ENCODE measurements at regions not wholly inside any gene's neighbourhood (a gene's known extent, or its start where the extent isn't known, plus 50 kb on each side); places are given as distances from the start of the nearest gene placed in this dataset.

DNA sequence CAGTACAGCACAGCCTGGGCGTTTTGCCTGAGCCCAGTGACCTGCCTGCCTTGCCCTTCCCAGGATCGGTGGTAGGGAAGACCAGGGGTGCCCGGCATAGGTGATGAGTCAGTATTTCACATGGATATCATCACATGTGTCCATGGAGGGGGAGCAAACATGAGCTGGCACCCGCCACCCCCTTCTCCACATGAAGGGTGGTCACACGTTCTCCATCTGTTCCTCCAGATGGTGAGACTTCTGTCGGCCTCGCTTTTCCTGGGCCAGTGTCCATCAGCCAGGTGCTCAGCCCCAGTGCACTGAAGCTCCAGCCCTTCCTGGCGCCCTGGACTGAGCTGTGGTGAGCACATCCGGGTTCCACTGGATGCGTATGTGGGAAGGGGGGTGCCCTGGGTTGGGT is 208.4 kb downstream of the UBE3A start:
- Mint-ChIP-seq H3K27ac (no peak overlapping the region), H3K4me3 (no peak overlapping the region), H3K36me3 (ENCODE audit: low read depth) (no peaks in the 10 kb centered on the region), H3K27me3 (no peaks in the 10 kb centered on the region), H3K4me1 (no peaks in the 10 kb centered on the region)
- ATAC-seq (no peak), DNase-seq (no peak)
- H3K9me3 ChIP-seq (ENCODE audit: control insufficient read depth, low read length, poor library complexity, severe bottlenecking): peaks cover 3% of the 10 kb centered on the region

- no peaks in the 10 kb centered on the region for H3K27me3 Mint-ChIP-seq
- no peaks in the 10 kb centered on the region for H3K36me3 Mint-ChIP-seq (ENCODE audit: low read depth)
- no peak overlapping the region for H3K4me3 Mint-ChIP-seq
- no peak for ATAC-seq
- no peak overlapping the region for H3K27ac Mint-ChIP-seq
- no peaks in the 10 kb centered on the region for H3K9me3 ChIP-seq (ENCODE audit: control insufficient read depth, low read length, poor library complexity, severe bottlenecking)
- no peak for DNase-seq
- H3K4me1 Mint-ChIP-seq: no peaks in the 10 kb centered on the region
Measured at GRCh38 chr15:25233766-25234350, 205.0 kb downstream of the UBE3A start.

- no peaks in the 10 kb centered on the region for H3K36me3 Mint-ChIP-seq (ENCODE audit: low read depth)
- ATAC-seq: no peak
- no peaks in the 10 kb centered on the region for H3K27me3 Mint-ChIP-seq
Measured at GRCh38 chr15:25234831-25235230, 204.0 kb downstream of the UBE3A start.

DNA sequence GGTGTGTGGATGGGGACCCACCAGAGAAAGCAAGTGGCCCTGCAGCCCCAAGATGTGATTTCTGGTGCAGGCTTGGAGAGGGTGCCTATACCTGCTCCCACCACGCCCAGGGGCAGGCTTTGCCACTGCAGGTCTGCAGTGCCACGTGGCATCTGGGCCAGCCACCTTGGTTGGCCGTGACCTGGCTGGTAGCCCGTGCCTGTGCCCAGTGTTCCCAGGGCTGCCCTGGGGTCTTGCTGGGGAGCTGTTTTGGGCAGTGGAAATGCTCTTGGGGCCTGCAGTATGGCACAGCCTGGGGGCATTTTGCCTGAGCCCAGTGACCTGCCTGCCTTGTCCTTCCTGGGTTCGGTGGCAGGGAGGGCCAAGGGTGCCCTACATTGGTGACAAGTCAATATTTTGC is 203.4 kb downstream of the UBE3A start:
- ATAC-seq: no peak
- H3K9me3 ChIP-seq (ENCODE audit: control insufficient read depth, low read length, poor library complexity, severe bottlenecking): no peaks in the 10 kb centered on the region
- Mint-ChIP-seq H3K36me3 (ENCODE audit: low read depth) (no peaks in the 10 kb centered on the region), H3K27ac (no peak overlapping the region), H3K4me3 (no peak overlapping the region), H3K27me3 (no peaks in the 10 kb centered on the region), H3K4me1 (no peaks in the 10 kb centered on the region)
- no peak for DNase-seq

More at GRCh38 chr15:25234831-25235230, 204.0 kb downstream of the UBE3A start:
- no peaks in the 10 kb centered on the region for H3K9me3 ChIP-seq (ENCODE audit: control insufficient read depth, low read length, poor library complexity, severe bottlenecking)
- no peak overlapping the region for H3K4me3 Mint-ChIP-seq
- no peaks in the 10 kb centered on the region for H3K4me1 Mint-ChIP-seq
- H3K27ac Mint-ChIP-seq: no peak overlapping the region
- no peak for DNase-seq

DNA sequence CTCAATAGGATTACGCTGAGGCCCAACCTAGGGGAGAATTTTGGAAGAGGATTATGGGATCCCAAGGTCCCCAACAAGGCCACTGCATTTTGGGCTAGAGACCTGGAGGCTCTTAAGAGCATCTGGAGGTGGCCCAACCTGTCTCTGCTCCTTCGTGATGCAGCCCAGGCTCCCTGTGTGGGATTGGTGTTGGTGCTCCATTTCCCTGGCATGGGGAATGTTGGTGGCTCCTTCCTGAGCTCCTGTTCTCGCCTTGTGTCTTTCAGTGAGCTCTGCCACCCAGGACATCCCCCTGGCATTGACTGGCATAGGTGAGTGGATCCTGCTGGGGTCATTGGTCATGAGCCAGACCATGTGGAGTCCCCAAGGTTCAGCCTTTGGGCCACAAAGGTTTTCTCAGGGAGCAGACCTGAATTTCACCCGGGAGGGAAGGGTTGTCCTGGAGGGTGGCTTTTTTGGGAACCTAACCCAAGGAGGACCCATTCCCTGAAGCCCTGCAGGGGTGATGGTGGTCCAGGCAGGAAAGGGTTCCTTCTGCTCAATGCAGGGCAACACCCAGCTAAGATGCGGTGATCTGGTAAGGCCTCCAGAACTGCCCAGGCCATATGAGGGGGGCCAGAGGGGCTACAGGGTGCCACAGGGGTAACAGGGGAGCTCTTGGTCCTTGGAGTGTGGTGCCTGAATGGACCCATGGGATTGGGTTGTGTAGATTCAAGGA is 202.5 kb downstream of the UBE3A start:
- no peak overlapping the region for H3K27ac Mint-ChIP-seq
- no peaks in the 10 kb centered on the region for H3K36me3 Mint-ChIP-seq (ENCODE audit: low read depth)
- DNase-seq (no peak), ATAC-seq (no peak)
- H3K4me1 Mint-ChIP-seq: no peaks in the 10 kb centered on the region
- no peaks in the 10 kb centered on the region for H3K9me3 ChIP-seq (ENCODE audit: control insufficient read depth, low read length, poor library complexity, severe bottlenecking)
- no peaks in the 10 kb centered on the region for H3K27me3 Mint-ChIP-seq
- H3K4me3 Mint-ChIP-seq: no peak overlapping the region

DNA sequence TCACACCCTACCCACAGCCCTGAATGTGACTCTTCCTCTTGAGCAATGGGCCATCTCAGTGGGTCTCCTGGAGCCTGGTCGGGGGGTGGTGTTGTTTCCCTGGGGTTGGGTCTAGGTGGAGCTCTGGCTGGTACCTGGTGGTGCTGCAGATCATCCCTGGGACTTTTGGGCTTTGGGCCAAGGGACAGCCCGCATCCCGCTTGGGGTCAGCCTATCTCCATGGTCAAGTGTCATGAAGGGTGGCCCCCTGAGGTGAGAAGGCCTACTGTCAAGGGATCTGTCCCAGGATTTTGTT is 202.0 kb downstream of the UBE3A start:
- no peak for DNase-seq
- no peaks in the 10 kb centered on the region for H3K9me3 ChIP-seq (ENCODE audit: control insufficient read depth, low read length, poor library complexity, severe bottlenecking)
- Mint-ChIP-seq H3K4me1 (no peaks in the 10 kb centered on the region), H3K4me3 (no peak overlapping the region), H3K27me3 (no peaks in the 10 kb centered on the region), H3K27ac (no peak overlapping the region), H3K36me3 (ENCODE audit: low read depth) (no peaks in the 10 kb centered on the region)
- no peak for ATAC-seq

DNA sequence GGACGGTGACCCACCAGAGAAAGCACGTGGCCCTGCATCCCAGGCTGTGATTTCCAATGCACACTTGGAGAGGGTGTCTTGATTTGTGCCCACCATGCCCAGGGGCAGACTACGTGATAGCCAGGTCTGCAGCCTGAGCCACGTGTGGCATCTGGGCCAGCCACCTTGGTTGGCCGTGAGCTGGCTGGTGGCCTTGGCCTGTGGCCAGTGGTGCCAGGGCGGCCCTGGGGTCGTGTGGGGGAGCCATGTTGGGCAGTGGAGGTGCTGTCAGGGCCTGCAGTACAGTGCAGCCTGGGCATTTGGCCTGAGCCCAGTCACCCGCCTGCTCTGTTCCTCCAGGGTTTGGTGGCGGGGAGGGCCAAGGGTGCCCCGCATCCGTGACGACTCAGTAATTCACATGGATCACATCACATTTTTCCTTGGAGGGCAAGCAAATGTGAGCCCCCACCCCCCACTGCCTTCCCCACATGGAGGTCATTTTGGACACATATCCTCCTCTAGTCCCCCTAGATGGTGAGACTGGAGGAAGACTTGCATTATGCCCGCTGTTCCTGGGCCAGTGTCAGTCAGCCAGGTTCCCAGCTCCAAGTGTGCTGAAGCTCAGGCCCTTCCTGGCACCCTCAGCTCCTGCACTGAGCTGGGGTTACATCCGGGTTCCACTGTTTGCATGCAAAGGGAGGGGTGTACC is 201.4 kb downstream of the UBE3A start:
- H3K27ac Mint-ChIP-seq: no peak overlapping the region
- H3K9me3 ChIP-seq (ENCODE audit: control insufficient read depth, low read length, poor library complexity, severe bottlenecking): no peaks in the 10 kb centered on the region
- no peak for ATAC-seq
- no peaks in the 10 kb centered on the region for H3K27me3 Mint-ChIP-seq
- no peaks in the 10 kb centered on the region for H3K4me1 Mint-ChIP-seq
- no peaks in the 10 kb centered on the region for H3K36me3 Mint-ChIP-seq (ENCODE audit: low read depth)
- no peak overlapping the region for H3K4me3 Mint-ChIP-seq
- DNase-seq: peak in 1 of 3 donors; percentile 3

DNA sequence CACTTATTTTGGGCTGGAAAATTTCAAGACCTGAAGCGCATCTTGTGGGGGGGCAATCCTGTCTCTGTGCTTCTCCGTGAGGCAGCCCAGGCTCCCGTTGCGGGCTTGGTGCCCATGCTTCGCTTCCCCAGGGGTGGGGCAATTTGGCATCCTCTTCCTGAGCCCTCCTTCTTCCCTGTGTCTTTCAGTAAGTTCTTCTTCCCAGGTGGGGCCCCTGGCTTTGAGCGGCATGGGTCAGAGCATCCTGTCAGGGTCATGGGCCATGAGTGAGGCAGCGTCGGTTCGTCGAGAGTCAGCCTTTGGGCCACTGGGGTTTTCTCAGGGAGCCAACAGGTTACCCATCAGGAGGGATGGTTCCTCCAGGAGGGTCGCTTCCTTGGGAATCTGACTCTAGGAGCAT is 200.7 kb downstream of the UBE3A start:
- H3K9me3 ChIP-seq (ENCODE audit: control insufficient read depth, low read length, poor library complexity, severe bottlenecking): no peaks in the 10 kb centered on the region
- no peaks in the 10 kb centered on the region for H3K27me3 Mint-ChIP-seq

GRCh38 chr15:25238716-25239470 is 199.9 kb downstream of the UBE3A start:
- H3K36me3 Mint-ChIP-seq (ENCODE audit: low read depth): no peaks in the 10 kb centered on the region
- H3K9me3 ChIP-seq (ENCODE audit: control insufficient read depth, low read length, poor library complexity, severe bottlenecking): no peaks in the 10 kb centered on the region
- ATAC-seq (no peak), DNase-seq (peak in 2 of 3 donors; percentile 2 to 5)
- H3K4me3 Mint-ChIP-seq: no peak overlapping the region
- H3K27me3 Mint-ChIP-seq: no peaks in the 10 kb centered on the region
- H3K4me1 Mint-ChIP-seq: no peaks in the 10 kb centered on the region
- no peak overlapping the region for H3K27ac Mint-ChIP-seq

More for the DNA sequence above, 200.7 kb downstream of the UBE3A start:
- Mint-ChIP-seq H3K4me3 (no peak overlapping the region), H3K27ac (no peak overlapping the region), H3K36me3 (ENCODE audit: low read depth) (no peaks in the 10 kb centered on the region), H3K4me1 (no peaks in the 10 kb centered on the region)
- DNase-seq (peak in 1 of 3 donors; percentile 1), ATAC-seq (no peak)

DNA sequence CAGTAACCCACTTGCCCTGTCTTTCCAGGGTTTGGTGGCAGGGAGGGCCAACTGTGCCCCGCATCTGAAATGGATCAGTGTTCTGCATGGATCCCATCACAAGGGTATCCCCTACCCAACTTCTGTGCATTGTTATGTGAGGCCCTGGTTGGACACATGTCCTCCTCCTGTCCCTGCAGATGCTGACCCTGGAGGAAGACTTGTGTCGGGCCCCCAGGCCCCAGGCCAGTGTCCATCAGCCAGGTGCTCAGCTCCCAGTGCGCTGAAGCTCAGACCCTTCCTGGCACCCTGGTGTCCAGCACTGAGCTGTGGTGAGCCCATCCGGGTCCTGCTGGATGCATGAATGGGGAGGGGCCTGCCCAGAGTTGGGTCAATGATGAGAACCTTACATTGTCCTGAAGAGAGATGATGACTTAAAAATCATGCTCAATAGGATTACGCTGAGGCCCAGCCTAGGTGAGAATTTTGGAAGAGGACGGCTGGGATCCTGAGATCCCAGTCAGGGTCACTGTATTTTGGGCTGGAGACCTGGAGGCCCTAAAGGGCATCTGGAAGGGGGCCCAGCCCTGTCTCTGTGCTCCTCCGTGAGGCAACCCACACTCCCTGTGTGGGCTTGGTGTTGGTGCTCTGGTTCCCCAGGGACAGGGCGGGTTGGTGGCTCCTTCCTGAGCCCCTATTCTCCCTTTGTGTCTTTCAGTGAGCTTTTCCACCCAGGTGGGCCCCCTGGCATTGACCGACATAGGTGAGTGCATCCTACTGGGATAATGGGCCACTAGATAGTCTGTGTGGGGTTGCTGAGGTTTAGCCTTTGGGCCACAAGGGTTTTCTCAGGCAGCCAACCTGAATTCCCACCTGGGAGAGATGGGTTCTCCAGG is 199.1 kb downstream of the UBE3A start:
- ATAC-seq (no peak), DNase-seq (peak in 1 of 3 donors; percentile 1)
- no peak overlapping the region for H3K27ac Mint-ChIP-seq
- no peaks in the 10 kb centered on the region for H3K4me1 Mint-ChIP-seq
- no peaks in the 10 kb centered on the region for H3K9me3 ChIP-seq (ENCODE audit: control insufficient read depth, low read length, poor library complexity, severe bottlenecking)
- H3K27me3 Mint-ChIP-seq: no peaks in the 10 kb centered on the region
- no peak overlapping the region for H3K4me3 Mint-ChIP-seq
- no peaks in the 10 kb centered on the region for H3K36me3 Mint-ChIP-seq (ENCODE audit: low read depth)

GRCh38 chr15:25240461-25241021 is 198.3 kb downstream of the UBE3A start:
- no peaks in the 10 kb centered on the region for H3K4me1 Mint-ChIP-seq
- DNase-seq: peak in 1 of 3 donors; percentile 5

DNA sequence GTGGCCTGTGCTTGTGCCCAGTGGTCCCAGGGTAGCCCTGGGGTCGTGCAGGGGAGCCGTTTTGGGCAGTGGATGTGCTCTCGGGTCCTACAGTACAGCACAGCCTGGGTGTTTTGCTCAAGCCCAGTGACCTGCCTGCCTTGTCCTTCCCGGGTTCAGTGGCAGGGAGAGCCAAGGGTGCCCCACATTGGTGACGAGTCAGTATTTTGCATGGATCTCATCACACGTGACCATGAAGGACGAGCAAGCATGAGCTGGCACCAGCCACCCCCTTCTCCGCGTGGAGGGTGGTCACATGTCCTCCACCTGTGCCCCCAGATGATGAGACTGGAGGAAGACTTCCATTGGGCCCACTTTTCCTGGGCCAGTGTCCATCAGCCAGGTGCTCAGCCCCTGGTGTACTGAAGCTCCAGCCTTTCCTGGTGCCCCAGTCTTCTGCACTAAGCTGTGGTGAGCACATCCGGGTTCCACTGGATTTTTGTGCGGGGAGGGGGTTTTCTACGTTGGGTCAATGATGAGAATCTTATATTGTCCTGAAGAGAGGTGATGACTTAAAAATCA is 197.5 kb downstream of the UBE3A start:
- Mint-ChIP-seq H3K36me3 (ENCODE audit: low read depth) (no peaks in the 10 kb centered on the region), H3K27me3 (no peaks in the 10 kb centered on the region), H3K4me3 (no peak overlapping the region), H3K4me1 (no peaks in the 10 kb centered on the region), H3K27ac (no peak overlapping the region)
- no peaks in the 10 kb centered on the region for H3K9me3 ChIP-seq (ENCODE audit: control insufficient read depth, low read length, poor library complexity, severe bottlenecking)
- no peak for ATAC-seq
- DNase-seq: peak in 2 of 3 donors; percentile 1

More at GRCh38 chr15:25240461-25241021, 198.3 kb downstream of the UBE3A start:
- no peak overlapping the region for H3K4me3 Mint-ChIP-seq
- H3K27me3 Mint-ChIP-seq: no peaks in the 10 kb centered on the region
- no peaks in the 10 kb centered on the region for H3K36me3 Mint-ChIP-seq (ENCODE audit: low read depth)
- H3K27ac Mint-ChIP-seq: no peak overlapping the region
- H3K9me3 ChIP-seq (ENCODE audit: control insufficient read depth, low read length, poor library complexity, severe bottlenecking): no peaks in the 10 kb centered on the region
- no peak for ATAC-seq

Data from T-helper 17 cell (primary cell).